Endothelial cell of umbilical vein (primary cell): ENCODE measurements at regions not wholly inside any gene's neighbourhood (a gene's known extent, or its start where the extent isn't known, plus 50 kb on each side); places are given as distances from the start of the nearest gene placed in this dataset.

Experiments
- BruUV-seq: library from RNA; stranded (reverse); fragments of 400-500 nt; replicated peaks from 2 replicates; lab custom pipeline; 2021; lab: Mats Ljungman, UMichigan
- CTCF ChIA-PET: fragments of 300-600, 350-600 bp; sonication (Branson Sonifier 250); formaldehyde crosslinking; loops from one replicate; lab custom pipeline; 2021; ENCODE audit warnings: antibody characterized with exemption, inconsistent platforms; lab: Charles Lee
- POLR2A ChIA-PET: fragments of 300-600, 350-600 bp; sonication (Branson Sonifier 250); formaldehyde crosslinking; loops from one replicate; lab custom pipeline; 2021; ENCODE audit warnings: antibody characterized with exemption, inconsistent platforms; lab: Charles Lee
- DNase-seq: peaks from one replicate; pipeline ENCODE4 v3.0.0-alpha.2; 2011; ENCODE audit warnings: low read depth, low spot score
- FAIRE-seq: peaks from 2 replicates; lab custom pipeline; 2011; peaks lifted over from hg19 to GRCh38; lab: Jason Lieb, UNC
- H2AFZ ChIP-seq: 2 replicates; pipeline ENCODE4 v1.6.0; 2012; ENCODE audit warnings: low read depth, low read length, control low read depth, inconsistent platforms
- H3K27ac ChIP-seq: 2 replicates; pipeline ENCODE4 v1.5.1; 2011; ENCODE audit warnings: low read depth, mild to moderate bottlenecking, control low read depth, low read length, moderate library complexity; ENCODE audit not compliant: insufficient read depth
- H3K27me3 ChIP-seq, 2 experiments: 2 replicates each; pipeline versions ENCODE4 v1.6.0 to v1.6.1; 2011; ENCODE audit warnings: low read length in 2 of 2, mixed read lengths in 1 of 2; ENCODE audit not compliant: control insufficient read depth in 2 of 2, insufficient read depth in 2 of 2
- H3K36me3 ChIP-seq, 2 experiments: 2 replicates in 1 of 2; 3 replicates in 1 of 2; pipeline ENCODE4 v1.5.1; 2011; ENCODE audit warnings: low read length in 2 of 2, mild to moderate bottlenecking in 1 of 2, moderate library complexity in 1 of 2; ENCODE audit not compliant: control insufficient read depth in 2 of 2, insufficient read depth in 2 of 2; ENCODE audit errors: extremely low read depth in 1 of 2
- H3K4me1 ChIP-seq: 3 replicates; pipeline ENCODE4 v1.5.1; 2011; ENCODE audit warnings: mild to moderate bottlenecking, low read length; ENCODE audit not compliant: control insufficient read depth, insufficient read depth; ENCODE audit errors: extremely low read depth
- H3K4me2 ChIP-seq: 2 replicates; pipeline ENCODE4 v1.6.1; 2011; ENCODE audit warnings: low read length, control low read depth, mixed read lengths; ENCODE audit not compliant: insufficient read depth
- H3K4me3 ChIP-seq, 3 experiments: fragments of 200-600 bp in 1 of 3; sonication (generic), shearing (Covaris generic) in 1 of 3; replicated peaks in 1 of 3; 2 replicates each; pipeline ENCODE4 v1.5.1; 2011 to 2016; ENCODE audit warnings: control low read depth in 3 of 3, low read length in 3 of 3, mild to moderate bottlenecking in 2 of 3, inconsistent platforms in 1 of 3, low read depth in 1 of 3, moderate library complexity in 1 of 3; ENCODE audit not compliant: insufficient read depth in 1 of 3
- H3K79me2 ChIP-seq: 2 replicates; pipeline ENCODE4 v1.6.0; 2012; ENCODE audit warnings: low read length, inconsistent platforms; ENCODE audit not compliant: control insufficient read depth, insufficient read depth
- H3K9ac ChIP-seq: replicated peaks from 2 replicates; pipeline ENCODE3; 2011; ENCODE audit warnings: low read length, control low read depth; ENCODE audit not compliant: insufficient read depth; ENCODE audit errors: extremely low read depth
- H3K9me1 ChIP-seq: replicated peaks from 3 replicates; pipeline ENCODE4 v1.6.0; 2011; ENCODE audit warnings: mild to moderate bottlenecking, low read length; ENCODE audit not compliant: control insufficient read depth, insufficient read depth; ENCODE audit errors: extremely low read depth
- H3K9me3 ChIP-seq: replicated peaks from 2 replicates; pipeline ENCODE4 v1.5.1; 2012; ENCODE audit warnings: low read length, inconsistent platforms; ENCODE audit not compliant: control insufficient read depth, insufficient read depth
- H4K20me1 ChIP-seq: replicated peaks from 2 replicates; pipeline ENCODE3; 2011; ENCODE audit warnings: mild to moderate bottlenecking, low read length; ENCODE audit not compliant: control insufficient read depth, insufficient read depth; ENCODE audit errors: extremely low read depth
- CTCF ChIP-seq, 2 donors: IDR thresholded peaks; 1 replicate in 1 of 2; 2 replicates in 1 of 2; pipeline ENCODE4 v1.5.1; 2011; ENCODE audit warnings: low read length in 2 of 2, mild to moderate bottlenecking in 2 of 2, moderate library complexity in 2 of 2, control low read depth in 1 of 2, inconsistent platforms in 1 of 2, low read depth in 1 of 2; ENCODE audit not compliant: insufficient read depth in 1 of 2; ENCODE audit errors: extremely low read depth in 1 of 2
- GATA2 ChIP-seq: IDR thresholded peaks from 2 replicates; pipeline ENCODE4 v1.7.0; 2011; ENCODE audit warnings: low read depth, mild to moderate bottlenecking, moderate library complexity, mixed read lengths, low read length; ENCODE audit not compliant: insufficient read length, insufficient read depth
- MAX ChIP-seq: IDR thresholded peaks from 2 replicates; pipeline ENCODE4 v1.6.1; 2011; ENCODE audit not compliant: insufficient read depth, insufficient read length
- POLR2A ChIP-seq: IDR thresholded peaks from 2 replicates; pipeline ENCODE4 v1.6.1; 2012; ENCODE audit warnings: low read depth, mild to moderate bottlenecking, control low read depth, low read length
- POLR2AphosphoS5 ChIP-seq: IDR thresholded peaks from 2 replicates; pipeline ENCODE4 v1.6.1; 2012; ENCODE audit warnings: low read depth, mild to moderate bottlenecking, control low read depth, low read length, moderate library complexity; ENCODE audit not compliant: insufficient read depth
- dilution Hi-C: fragments of 300-500 bp; cut with MboI; formaldehyde crosslinking; loops from one replicate; pipeline ENCODE4 v1.15.0; 2019; ENCODE audit warnings: low sequenced_read_pairs; ENCODE audit not compliant: extremely low pct_ligation_motif_present
- intact Hi-C: fragments of 100-400 bp; cut with micrococcal nuclease; formaldehyde crosslinking; loops from one replicate; pipeline ENCODE4 v1.10.0; 2022

GRCh38 chr2:226423498-226423960 is 376.1 kb downstream of the IRS1 start:
- no peak for FAIRE-seq

More at GRCh38 chr2:226423498-226423960, 376.1 kb downstream of the IRS1 start:
- intact Hi-C loops (no loop called here), dilution Hi-C loops (no loop called here)
- no peak overlapping the region for H2AFZ ChIP-seq
- no peaks in the 10 kb centered on the region for H4K20me1 ChIP-seq
- ChIA-PET CTCF (no interaction called here), POLR2A (no interaction called here)
- BruUV-seq, result no TSS peak
- H3K4me3 ChIP-seq, result no peak overlapping the region
- no peaks in the 10 kb centered on the region for H3K36me3 ChIP-seq
- H3K4me1 ChIP-seq, result no peaks in the 10 kb centered on the region
- H3K4me2 ChIP-seq, result no peak overlapping the region
- H3K79me2 ChIP-seq, result no peaks in the 10 kb centered on the region
- no peaks in the 10 kb centered on the region for H3K9me3 ChIP-seq
- no peaks in the 10 kb centered on the region for H3K9me1 ChIP-seq
- TF ChIP-seq MAX, result no peak
- peak; percentile 55 for TF ChIP-seq GATA2
- no peak for TF ChIP-seq POLR2AphosphoS5
- TF ChIP-seq POLR2A, result no peak
- TF ChIP-seq CTCF (IDR thresholded peaks at IDR 0.05; ENCODE audit: extremely low read depth in 1 of 2, insufficient read depth in 1 of 2, low read depth in 1 of 2, low read length in 2 of 2), result no peak
- no peaks in the 10 kb centered on the region for H3K27me3 ChIP-seq
- DNase-seq, result no peak
- H3K9ac ChIP-seq, result no peak overlapping the region
- H3K27ac ChIP-seq, result no peak overlapping the region
